ENCODE measurements at regions not wholly inside any gene's neighbourhood (a gene's known extent, or its start where the extent isn't known, plus 50 kb on each side); places are given as distances from the start of the nearest gene placed in this dataset.

DNA sequence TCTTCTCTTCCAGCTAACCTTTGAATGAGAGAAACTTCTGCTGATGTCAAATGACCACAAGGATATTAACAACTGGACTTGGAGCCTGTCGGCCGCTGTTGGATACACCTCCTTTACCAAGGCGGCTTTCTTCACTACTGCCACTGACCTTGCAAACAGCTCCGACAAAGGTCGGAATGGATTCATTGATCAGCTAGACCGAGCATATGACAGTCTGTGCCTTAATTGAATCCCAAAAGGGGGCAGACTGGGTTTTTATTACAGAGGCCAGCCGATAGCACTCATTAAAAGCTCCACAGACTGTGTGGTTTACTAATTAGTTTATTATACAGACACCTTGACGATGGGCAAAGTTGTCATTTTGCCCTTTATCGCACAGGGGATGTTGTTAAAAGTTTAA lies 394.5 kb downstream of the RERGL start:
- no peak for FAIRE-seq
- no peak for DNase-seq (ENCODE audit: insufficient read length, low spot score)
- TF ChIP-seq SPI1 (IDR thresholded peaks at IDR 0.05; ENCODE audit: low read depth, low read length) (no peak), PAX5 (IDR thresholded peaks at IDR 0.05; ENCODE audit: insufficient read depth, low read length, severe bottlenecking) (no peak), POLR2A (IDR thresholded peaks at IDR 0.05; ENCODE audit: low read depth, low read length) (no peak)

DNA sequence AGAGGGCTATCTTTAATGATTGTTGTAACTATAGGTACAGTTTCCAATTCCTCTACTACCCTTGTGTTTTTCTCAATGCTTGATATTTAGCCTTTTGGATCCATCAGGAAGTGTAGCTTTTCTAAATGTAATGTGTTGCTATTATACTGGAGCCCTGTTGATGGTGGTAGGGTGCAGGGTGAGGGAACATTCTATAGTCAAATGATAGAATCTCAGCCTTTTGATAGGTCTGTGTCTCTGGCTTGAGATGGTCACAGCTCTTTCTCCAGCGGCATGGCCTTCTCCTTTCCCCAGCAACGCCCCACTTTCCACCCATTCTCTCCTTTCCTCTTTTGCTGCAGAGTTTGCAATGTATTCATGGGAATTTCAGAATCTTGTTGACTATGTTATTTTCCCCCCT lies 398.6 kb downstream of the RERGL start:
- TF ChIP-seq SPI1 (IDR thresholded peaks at IDR 0.05; ENCODE audit: low read depth, low read length): no peak
- TF ChIP-seq POU2F2 (IDR thresholded peaks at IDR 0.05; ENCODE audit: low read depth, low read length): no peak
- no peak for TF ChIP-seq POLR2AphosphoS5 (IDR thresholded peaks at IDR 0.05; ENCODE audit: low read depth, low read length)
- no peak for TF ChIP-seq POLR2A (IDR thresholded peaks at IDR 0.05; ENCODE audit: low read depth, low read length)
- no peak for TF ChIP-seq TAF1 (IDR thresholded peaks at IDR 0.05; ENCODE audit: low read depth, low read length)
- no peak for TF ChIP-seq PAX5 (IDR thresholded peaks at IDR 0.05; ENCODE audit: insufficient read depth, low read length, severe bottlenecking)
- DNase-seq (ENCODE audit: insufficient read length, low spot score) (no peak), FAIRE-seq (no peak)

DNA sequence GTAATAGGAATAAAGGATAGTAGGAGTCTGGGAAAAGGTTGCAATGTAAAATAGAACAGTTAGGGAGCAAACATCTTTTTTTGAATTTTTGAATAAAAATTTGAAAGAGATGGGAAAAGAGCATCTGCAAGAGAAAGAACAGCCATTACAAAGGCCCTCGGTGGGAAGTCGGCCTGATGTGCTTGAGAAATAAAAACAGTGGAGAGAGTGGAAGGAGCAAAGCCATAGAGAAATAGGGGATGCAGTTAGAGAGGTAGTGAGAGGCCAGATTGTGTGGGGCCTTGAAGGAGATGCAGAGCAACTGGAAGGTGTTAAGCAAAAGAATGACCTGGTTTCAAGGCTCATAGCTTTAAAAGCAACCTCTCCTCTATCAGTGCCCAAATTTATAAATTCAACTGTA lies 409.8 kb downstream of the RERGL start:
- FAIRE-seq (no peak), DNase-seq (ENCODE audit: insufficient read length, low spot score) (no peak)
- TF ChIP-seq POLR2AphosphoS5 (IDR thresholded peaks at IDR 0.05; ENCODE audit: low read depth, low read length): no peak
- TF ChIP-seq TAF1 (IDR thresholded peaks at IDR 0.05; ENCODE audit: low read depth, low read length): no peak
- no peak for TF ChIP-seq SPI1 (IDR thresholded peaks at IDR 0.05; ENCODE audit: low read depth, low read length)
- no peak for TF ChIP-seq POLR2A (IDR thresholded peaks at IDR 0.05; ENCODE audit: low read depth, low read length)
- no peak for TF ChIP-seq POU2F2 (IDR thresholded peaks at IDR 0.05; ENCODE audit: low read depth, low read length)
- TF ChIP-seq PAX5 (IDR thresholded peaks at IDR 0.05; ENCODE audit: insufficient read depth, low read length, severe bottlenecking): no peak

DNA sequence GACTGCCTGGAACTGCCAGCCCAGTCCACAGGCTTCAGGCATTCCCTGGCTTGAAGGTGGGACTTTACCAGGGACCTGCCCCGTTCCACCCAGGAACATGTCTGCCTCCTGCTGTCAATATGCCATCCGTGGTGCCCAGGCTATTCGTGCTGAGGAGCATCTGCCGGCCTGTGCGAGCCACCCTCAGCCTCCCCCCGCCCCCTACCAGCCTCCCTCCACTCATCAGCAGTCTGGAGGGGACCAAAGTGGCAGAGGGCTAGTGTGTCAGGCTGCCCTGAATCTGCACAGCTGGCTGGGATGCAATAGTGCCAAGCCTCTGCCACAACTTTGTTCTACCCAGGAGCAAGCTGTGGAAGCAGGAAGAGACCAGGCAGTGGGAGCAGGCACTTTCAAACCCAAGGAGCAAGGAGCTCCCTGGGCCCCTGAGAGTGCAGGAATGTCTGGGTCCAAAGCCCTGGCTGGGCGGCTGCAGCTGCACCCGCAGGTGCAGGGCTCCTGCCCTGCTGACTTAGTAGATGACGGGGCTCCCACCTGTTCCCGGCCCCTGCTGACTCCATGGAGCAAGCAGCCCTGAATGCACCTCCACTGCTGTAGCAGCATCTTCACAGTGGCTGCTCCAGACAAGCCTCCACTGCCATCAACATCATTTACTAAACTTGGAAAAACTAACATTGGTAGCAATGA lies 423.2 kb downstream of the RERGL start:
- TF ChIP-seq SPI1 (IDR thresholded peaks at IDR 0.05; ENCODE audit: low read depth, low read length): no peak
- no peak for TF ChIP-seq TAF1 (IDR thresholded peaks at IDR 0.05; ENCODE audit: low read depth, low read length)
- no peak for TF ChIP-seq POLR2A (IDR thresholded peaks at IDR 0.05; ENCODE audit: low read depth, low read length)
- no peak for TF ChIP-seq POU2F2 (IDR thresholded peaks at IDR 0.05; ENCODE audit: low read depth, low read length)
- no peak for TF ChIP-seq POLR2AphosphoS5 (IDR thresholded peaks at IDR 0.05; ENCODE audit: low read depth, low read length)
- no peak for DNase-seq (ENCODE audit: insufficient read length, low spot score)
- FAIRE-seq: no peak

DNA sequence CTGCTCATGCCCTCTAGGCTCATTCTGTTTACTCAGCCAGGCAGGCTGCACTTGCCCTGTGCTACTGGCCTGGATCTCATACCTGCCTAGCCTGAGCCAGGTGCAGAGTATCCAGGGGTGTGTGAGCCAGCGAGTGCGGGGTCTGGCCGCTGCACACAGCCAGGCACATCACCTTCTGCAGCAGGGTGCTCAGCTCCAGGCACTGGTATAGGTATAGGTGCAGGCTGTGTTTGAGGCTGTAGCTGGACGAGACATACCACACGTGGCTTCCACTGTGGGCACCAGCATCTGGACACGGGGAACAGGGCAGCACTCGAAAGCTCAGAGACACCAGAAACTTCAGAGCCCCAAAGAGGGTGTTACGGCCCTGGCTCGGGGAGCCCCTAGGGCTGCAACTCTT lies 424.2 kb downstream of the RERGL start:
- DNase-seq (ENCODE audit: insufficient read length, low spot score) (no peak), FAIRE-seq (no peak)
- TF ChIP-seq SPI1 (IDR thresholded peaks at IDR 0.05; ENCODE audit: low read depth, low read length) (no peak), POLR2AphosphoS5 (IDR thresholded peaks at IDR 0.05; ENCODE audit: low read depth, low read length) (no peak), PAX5 (IDR thresholded peaks at IDR 0.05; ENCODE audit: insufficient read depth, low read length, severe bottlenecking) (no peak), POU2F2 (IDR thresholded peaks at IDR 0.05; ENCODE audit: low read depth, low read length) (no peak), TAF1 (IDR thresholded peaks at IDR 0.05; ENCODE audit: low read depth, low read length) (no peak), POLR2A (IDR thresholded peaks at IDR 0.05; ENCODE audit: low read depth, low read length) (no peak)

DNA sequence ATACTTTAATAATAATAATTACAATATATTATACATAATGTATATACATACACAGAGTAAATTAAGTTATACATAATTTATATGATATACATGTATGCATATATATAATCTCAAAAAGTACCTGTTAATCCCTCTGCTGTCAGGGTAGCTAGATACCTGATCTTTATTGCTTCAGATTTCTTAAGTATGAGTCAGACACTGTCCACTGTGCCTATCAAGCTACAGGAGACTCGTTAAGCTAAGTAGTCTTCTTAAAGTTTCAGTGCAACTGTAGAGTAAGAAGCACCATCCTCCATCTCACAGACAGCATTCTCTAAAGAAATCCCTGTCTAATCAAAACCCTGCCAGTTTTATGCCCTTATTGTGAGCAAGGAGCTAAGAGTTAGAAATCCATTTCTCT lies 428.7 kb downstream of the RERGL start:
- TF ChIP-seq SPI1 (IDR thresholded peaks at IDR 0.05; ENCODE audit: low read depth, low read length) (no peak), POLR2A (IDR thresholded peaks at IDR 0.05; ENCODE audit: low read depth, low read length) (no peak), POLR2AphosphoS5 (IDR thresholded peaks at IDR 0.05; ENCODE audit: low read depth, low read length) (no peak), TAF1 (IDR thresholded peaks at IDR 0.05; ENCODE audit: low read depth, low read length) (no peak), PAX5 (IDR thresholded peaks at IDR 0.05; ENCODE audit: insufficient read depth, low read length, severe bottlenecking) (no peak), POU2F2 (IDR thresholded peaks at IDR 0.05; ENCODE audit: low read depth, low read length) (no peak)
- no peak for DNase-seq (ENCODE audit: insufficient read length, low spot score)

DNA sequence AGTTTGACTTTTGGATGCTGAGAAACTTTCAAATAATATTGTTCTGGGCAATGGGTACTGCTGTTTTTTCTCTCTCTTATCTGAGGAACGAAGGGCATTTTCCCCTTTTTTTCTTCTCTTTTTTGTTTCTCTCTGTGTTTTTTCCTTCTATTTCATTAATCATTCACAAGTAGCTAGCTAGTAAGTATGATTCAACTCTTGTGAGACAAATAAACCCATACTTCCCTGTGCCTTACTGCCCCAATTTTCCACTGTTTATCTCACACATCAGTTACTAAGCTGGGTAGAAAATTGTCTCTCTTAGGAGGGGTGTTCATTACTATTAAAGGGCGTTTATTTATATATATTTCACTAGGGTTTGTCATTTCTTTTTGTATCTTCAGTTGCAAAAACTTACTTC lies 437.6 kb downstream of the RERGL start:
- FAIRE-seq: no peak
- TF ChIP-seq TAF1 (IDR thresholded peaks at IDR 0.05; ENCODE audit: low read depth, low read length) (no peak), SPI1 (IDR thresholded peaks at IDR 0.05; ENCODE audit: low read depth, low read length) (no peak)

More for the DNA sequence above, 428.7 kb downstream of the RERGL start:
- FAIRE-seq: no peak

DNA sequence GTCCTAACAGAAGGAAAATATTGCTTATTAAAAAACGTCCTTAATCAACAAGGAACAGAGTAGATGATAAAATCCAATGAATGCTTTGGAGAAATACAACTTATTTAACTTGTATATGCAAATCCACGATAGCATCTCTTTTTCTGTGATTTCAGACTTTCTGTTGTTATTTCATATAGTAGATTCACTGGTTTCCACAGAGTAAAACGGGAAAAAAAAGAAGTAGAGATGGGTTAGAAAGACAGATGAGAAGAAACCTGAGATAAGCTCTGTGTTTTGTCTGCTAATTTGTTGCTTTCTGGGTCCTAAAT lies 447.7 kb downstream of the RERGL start:
- DNase-seq (ENCODE audit: insufficient read length, low spot score): no peak
- no peak for TF ChIP-seq TAF1 (IDR thresholded peaks at IDR 0.05; ENCODE audit: low read depth, low read length)
- TF ChIP-seq PAX5 (IDR thresholded peaks at IDR 0.05; ENCODE audit: insufficient read depth, low read length, severe bottlenecking): no peak
- TF ChIP-seq POLR2A (IDR thresholded peaks at IDR 0.05; ENCODE audit: low read depth, low read length): no peak
- no peak for TF ChIP-seq POLR2AphosphoS5 (IDR thresholded peaks at IDR 0.05; ENCODE audit: low read depth, low read length)
- no peak for TF ChIP-seq POU2F2 (IDR thresholded peaks at IDR 0.05; ENCODE audit: low read depth, low read length)
- no peak for TF ChIP-seq SPI1 (IDR thresholded peaks at IDR 0.05; ENCODE audit: low read depth, low read length)
- no peak for FAIRE-seq

More for the DNA sequence above, 437.6 kb downstream of the RERGL start:
- DNase-seq (ENCODE audit: insufficient read length, low spot score): no peak

DNA sequence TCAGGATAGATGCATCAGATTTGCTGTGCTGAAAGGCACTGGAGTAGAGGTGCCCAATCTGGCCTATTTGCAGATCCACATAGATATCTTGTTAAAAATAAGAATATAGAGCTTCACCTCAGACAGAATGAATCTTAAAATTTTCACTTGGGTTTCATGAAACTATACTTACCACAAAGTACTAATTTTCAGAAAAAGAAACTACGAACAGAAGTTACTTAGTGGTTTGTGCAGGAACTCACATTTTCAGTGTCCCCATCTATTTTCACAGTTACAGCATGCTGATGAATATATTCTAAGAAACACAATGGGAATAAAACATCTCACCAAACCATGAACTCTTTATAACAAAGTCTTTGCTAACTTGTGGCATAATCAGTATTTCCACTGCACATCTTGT lies 449.4 kb downstream of the RERGL start:
- TF ChIP-seq POLR2AphosphoS5 (IDR thresholded peaks at IDR 0.05; ENCODE audit: low read depth, low read length): no peak
- no peak for TF ChIP-seq POLR2A (IDR thresholded peaks at IDR 0.05; ENCODE audit: low read depth, low read length)
- no peak for TF ChIP-seq SPI1 (IDR thresholded peaks at IDR 0.05; ENCODE audit: low read depth, low read length)
- no peak for TF ChIP-seq POU2F2 (IDR thresholded peaks at IDR 0.05; ENCODE audit: low read depth, low read length)
- no peak for TF ChIP-seq PAX5 (IDR thresholded peaks at IDR 0.05; ENCODE audit: insufficient read depth, low read length, severe bottlenecking)
- TF ChIP-seq TAF1 (IDR thresholded peaks at IDR 0.05; ENCODE audit: low read depth, low read length): no peak
- DNase-seq (ENCODE audit: insufficient read length, low spot score) (no peak), FAIRE-seq (no peak)

DNA sequence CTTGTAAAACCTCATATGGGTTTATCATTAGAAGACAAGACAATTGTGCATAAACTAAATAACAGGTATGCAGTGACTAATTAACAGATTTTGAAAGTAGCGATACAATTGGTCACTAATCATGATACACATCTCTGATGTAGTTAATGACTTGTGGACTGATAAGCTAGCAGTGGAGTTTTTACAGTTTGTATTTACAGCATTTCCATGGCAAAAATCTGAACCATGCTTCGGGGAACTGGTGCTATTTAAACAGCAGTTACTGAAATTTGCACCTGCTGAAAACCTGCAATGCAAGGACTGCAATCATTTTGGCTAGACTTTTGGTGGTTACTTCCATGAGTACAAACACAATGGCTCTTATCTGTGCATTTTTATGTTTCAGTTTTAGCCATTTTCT lies 471.2 kb downstream of the RERGL start:
- FAIRE-seq: no peak
- TF ChIP-seq POU2F2 (IDR thresholded peaks at IDR 0.05; ENCODE audit: low read depth, low read length) (no peak), POLR2A (IDR thresholded peaks at IDR 0.05; ENCODE audit: low read depth, low read length) (no peak), PAX5 (IDR thresholded peaks at IDR 0.05; ENCODE audit: insufficient read depth, low read length, severe bottlenecking) (no peak)

More for the DNA sequence above, 471.2 kb downstream of the RERGL start:
- DNase-seq (ENCODE audit: insufficient read length, low spot score): no peak
